ENCODE measurements at regions not wholly inside any gene's neighbourhood (a gene's known extent, or its start where the extent isn't known, plus 50 kb on each side); places are given as distances from the start of the nearest gene placed in this dataset.
A peak's percentile ranks its signal among the peaks of the same experiment; 100 is the strongest.
"Not testable (repeated sequence)": the region's sequence is repeated elsewhere in the genome, so short reads cannot be mapped to it uniquely, and the experiment has no call there.

- intact Hi-C loops (cut with DNase I), result no loop called here
- no peak for DNase-seq
Observed at GRCh38 chr4:101458914-101459313, 111.6 kb upstream of the PPP3CA start.

- intact Hi-C loops (cut with DNase I), result no loop called here
- no peak for DNase-seq
Observed at GRCh38 chr4:101458473-101458872, 111.1 kb upstream of the PPP3CA start.

- intact Hi-C loops (cut with DNase I), result no loop called here
Observed at GRCh38 chr4:101451086-101451485, 103.8 kb upstream of the PPP3CA start.

DNA sequence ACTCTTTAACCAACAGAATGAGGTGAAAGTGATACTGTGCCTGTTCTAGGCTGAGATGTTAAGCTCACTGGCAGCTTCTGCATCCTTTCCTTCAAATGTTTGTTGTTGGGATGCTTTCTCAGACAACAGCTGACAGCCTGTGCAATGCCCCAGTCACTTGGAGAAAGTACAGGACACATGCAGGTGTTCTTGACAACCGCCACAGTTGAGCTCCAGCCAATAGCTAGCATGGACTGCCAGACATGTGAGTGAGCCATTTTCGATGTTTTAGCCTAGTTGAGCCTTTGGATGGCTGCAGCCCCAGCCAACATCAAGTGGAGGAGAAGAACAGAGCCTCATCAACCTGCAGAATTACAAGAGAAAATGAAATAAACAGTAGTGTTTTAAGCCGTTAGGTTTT is 94.1 kb upstream of the PPP3CA start:
- intact Hi-C loops (cut with DNase I), result no loop called here
- DNase-seq, result no peak

More at GRCh38 chr4:101451086-101451485, 103.8 kb upstream of the PPP3CA start:
- no peak for DNase-seq

DNA sequence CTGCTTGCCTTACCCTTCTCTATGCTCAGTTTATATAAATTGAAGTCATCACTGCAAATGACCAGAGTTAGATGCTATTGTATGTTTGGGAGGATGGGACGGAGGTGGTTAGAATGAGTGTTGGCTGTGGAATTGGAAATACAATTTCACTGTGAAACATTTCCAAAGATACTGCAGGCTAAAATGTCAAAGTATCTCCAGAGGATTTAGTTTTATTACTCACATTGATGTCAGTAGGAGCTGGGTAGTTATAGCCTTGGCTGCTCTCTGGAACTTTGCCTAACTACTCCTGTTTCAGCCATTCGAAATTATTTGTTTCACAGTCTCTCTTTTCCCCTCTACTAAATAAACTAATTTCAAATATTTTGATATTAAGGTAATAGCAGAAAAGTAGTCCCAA is 92.6 kb upstream of the PPP3CA start:
- DNase-seq, result no peak
- intact Hi-C loops (cut with DNase I), result no loop called here

- intact Hi-C loops (cut with DNase I), result no loop called here
- DNase-seq, result no peak
Observed at GRCh38 chr4:101421386-101421785, 74.1 kb upstream of the PPP3CA start.

DNA sequence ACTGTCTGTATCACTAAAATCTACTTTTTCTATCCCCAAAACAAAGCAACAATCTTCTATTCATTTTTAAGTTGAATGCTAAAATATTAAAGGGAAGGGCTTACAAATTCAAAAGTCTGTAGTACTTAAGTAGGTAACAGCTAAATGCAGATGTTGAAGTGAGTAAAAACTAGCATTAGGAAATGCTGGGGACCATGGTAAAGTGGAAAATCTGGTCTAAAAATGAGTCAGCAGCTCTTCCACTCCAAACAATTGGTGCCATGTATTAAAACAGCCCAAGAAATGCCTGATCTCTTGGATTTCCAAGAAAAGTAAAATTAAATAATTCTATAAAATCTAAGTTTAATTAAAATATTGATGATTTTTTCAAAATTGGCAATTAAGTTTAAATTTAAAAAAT is 73.3 kb upstream of the PPP3CA start:
- intact Hi-C loops (cut with DNase I), result no loop called here
- no peak for DNase-seq

- no peak for DNase-seq
- intact Hi-C loops (cut with DNase I), result no loop called here
Observed at GRCh38 chr4:101419336-101420135, 72.2 kb upstream of the PPP3CA start.

DNA sequence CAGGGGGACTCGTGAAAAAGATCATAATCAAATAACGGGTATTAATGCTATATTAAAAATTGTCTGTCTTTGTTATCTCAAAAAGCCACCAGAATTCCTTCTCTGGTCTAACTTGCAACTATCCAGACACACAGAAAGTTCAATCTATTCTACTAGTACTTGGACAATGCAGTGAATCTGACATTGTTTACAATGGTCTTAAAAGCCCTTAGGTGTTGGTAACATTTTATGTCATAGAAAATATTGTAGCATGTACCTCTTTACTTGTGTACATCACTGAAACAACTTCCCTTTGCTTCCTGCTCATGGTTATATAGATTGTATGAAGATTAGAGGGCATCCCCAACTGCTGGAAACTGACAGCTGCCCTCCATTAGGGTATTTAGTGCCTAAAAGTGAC is 71.1 kb upstream of the PPP3CA start:
- no peak for DNase-seq
- intact Hi-C loops (cut with DNase I), result no loop called here

- intact Hi-C loops (cut with DNase I), result no loop called here
- no peak for DNase-seq
Observed at GRCh38 chr4:101418055-101418454, 70.7 kb upstream of the PPP3CA start.

DNA sequence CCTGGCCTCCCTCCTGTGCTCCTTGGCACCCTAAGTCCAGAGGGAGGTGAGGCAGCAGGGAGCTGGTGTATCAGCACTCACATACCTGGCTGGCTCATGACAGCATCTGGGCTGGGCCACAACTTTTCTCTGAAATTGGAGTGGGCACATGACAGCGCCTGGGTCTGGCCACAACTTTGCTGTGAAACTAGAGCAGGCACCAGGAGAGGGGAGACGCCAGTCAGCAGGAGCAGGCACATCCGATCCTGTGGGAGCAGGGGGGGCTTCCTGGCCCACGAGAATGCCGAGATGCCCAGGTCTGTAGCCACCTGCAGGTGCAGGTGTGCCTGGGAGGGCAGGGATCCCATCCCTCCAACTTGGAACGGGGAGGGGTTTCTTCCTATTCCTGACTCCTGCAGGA is 69.7 kb upstream of the PPP3CA start:
- DNase-seq, result no peak
- intact Hi-C loops (cut with DNase I), result no loop called here

DNA sequence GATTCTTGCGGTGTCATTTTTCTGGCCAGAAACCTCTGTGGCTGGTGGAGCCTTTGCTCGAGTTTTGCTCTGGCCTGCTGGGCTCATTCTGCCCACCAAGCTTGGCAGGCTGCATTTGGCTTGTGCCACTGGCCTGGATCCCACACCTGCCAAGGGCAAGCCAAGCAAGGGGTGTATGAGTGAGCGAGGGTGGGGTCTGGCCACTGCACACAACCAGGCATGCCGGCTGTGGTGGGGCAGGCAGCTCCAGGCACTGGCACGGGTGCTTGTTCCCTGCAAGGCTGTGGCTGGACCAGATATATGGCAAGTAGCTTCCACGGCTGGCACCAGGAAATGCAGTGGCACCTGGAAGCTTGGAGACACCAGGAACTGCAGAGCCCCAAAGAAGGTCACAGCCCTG is 68.6 kb upstream of the PPP3CA start:
- intact Hi-C loops (cut with DNase I), result no loop called here
- DNase-seq, result peak in 4 of 42 donors; percentile 7 to 13 (median 7)

DNA sequence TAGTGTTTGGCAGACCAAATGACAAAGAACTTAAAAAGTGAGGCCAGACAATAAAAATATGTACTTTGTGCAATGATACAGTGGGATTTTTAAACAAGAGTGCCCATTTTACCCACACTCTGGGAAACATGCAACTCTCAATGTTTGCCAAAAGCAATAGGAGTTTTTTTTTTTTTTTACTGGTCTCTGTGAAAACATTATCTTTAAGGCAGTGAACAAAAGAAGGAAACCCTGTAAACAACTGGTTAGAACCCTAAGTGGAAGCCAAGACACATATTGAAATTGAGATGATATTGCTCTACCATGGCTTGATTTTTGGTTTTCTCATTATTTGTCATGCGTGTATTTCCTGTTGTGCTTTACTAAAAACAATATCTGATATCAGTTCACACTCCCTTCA is 67.2 kb upstream of the PPP3CA start:
- no peak for DNase-seq
- intact Hi-C loops (cut with DNase I), result no loop called here

GRCh38 chr4:101411926-101412325 is 64.6 kb upstream of the PPP3CA start:
- intact Hi-C loops (cut with DNase I), result no loop called here
- no peak for DNase-seq

DNA sequence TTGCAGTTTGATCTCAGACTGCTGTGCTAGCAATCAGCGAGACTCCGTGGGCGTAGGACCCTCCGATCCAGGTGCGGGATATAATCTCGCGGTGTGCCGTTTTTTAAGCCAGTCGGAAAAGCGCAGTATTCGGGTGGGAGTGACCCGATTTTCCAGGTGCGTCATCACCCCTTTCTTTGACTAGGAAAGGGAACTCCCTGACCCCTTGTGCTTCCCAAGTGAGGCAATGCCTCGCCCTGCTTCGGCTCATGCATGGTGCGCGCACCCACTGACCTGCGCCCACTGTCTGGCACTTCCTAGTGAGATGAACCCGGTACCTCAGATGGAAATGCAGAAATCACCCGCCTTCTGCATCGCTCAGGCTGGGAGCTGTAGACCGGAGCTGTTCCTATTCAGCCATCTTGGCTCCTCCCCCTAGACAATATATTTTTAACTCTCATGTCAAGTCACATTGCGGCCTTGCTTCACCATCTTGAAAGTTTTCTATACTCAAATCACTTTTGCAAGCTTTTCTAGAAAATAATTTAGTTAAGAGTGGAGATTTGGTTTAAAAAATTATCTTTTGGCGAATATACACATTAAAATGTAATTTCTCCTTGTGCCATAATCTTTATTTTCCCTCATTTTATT is 64.1 kb upstream of the PPP3CA start:
- DNase-seq; intact Hi-C loops (cut with DNase I): not testable (repeated sequence)

GRCh38 chr4:101400096-101400495 is 52.8 kb upstream of the PPP3CA start:
- no peak for DNase-seq
- intact Hi-C loops (cut with DNase I), result no loop called here

DNA sequence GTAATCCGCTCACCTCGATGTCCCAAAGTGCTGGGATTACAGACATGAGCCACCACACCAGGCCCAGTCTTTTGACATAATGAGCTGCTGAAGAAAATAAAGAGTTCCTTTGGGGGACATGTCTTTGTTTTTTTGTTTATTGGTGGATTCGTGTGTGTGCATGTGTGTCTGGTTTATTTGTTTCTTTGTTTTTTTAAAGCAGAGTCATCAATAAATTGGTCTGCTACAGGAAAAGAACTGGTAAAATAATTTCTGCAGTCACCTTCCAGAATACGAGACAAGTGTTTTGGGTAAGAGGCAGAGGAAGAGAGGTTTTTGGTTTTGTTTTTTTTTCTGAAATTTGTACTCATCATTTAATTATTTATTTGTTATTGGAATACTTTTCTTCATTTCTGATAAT is 51.5 kb upstream of the PPP3CA start:
- DNase-seq, result no peak
- intact Hi-C loops (cut with DNase I), result no loop called here

All from head of caudate nucleus (tissue), 42 donors.